Muscle of leg (tissue), 3 donors: ENCODE measurements at regions not wholly inside any gene's neighbourhood (a gene's known extent, or its start where the extent isn't known, plus 50 kb on each side); places are given as distances from the start of the nearest gene placed in this dataset.

ENCODE experiments used
- DNase-seq: peaks from one replicate; pipeline ENCODE4 v3.0.0; 2013
- H3K27ac ChIP-seq: one replicate; pipeline ENCODE4 v1.5.1; 2013; ENCODE audit warnings: mild to moderate bottlenecking, low read length, control low read depth
- H3K27me3 ChIP-seq: one replicate; pipeline ENCODE4 v1.6.1; 2013; ENCODE audit warnings: low read length; ENCODE audit not compliant: control insufficient read depth, insufficient read depth
- H3K36me3 ChIP-seq: one replicate; pipeline ENCODE4 v1.6.1; 2013; ENCODE audit warnings: low read length; ENCODE audit not compliant: control insufficient read depth, insufficient read depth
- H3K4me1 ChIP-seq: one replicate; pipeline ENCODE4 v1.6.1; 2013; ENCODE audit warnings: low read length; ENCODE audit not compliant: control insufficient read depth, insufficient read depth
- H3K4me3 ChIP-seq: one replicate; pipeline ENCODE4 v1.5.1; 2013; ENCODE audit warnings: low read length, control low read depth
- H3K9me3 ChIP-seq: replicated peaks from 2 replicates; pipeline ENCODE4 v1.6.1; 2013; ENCODE audit warnings: low read depth, low read length; ENCODE audit not compliant: control insufficient read depth
- WGBS: methylation state at CpG from one replicate; pipeline ENCODE4 v1.1.5; 2013; ENCODE audit warnings: missing lambda C conversion rate; ENCODE audit not compliant: insufficient coverage; 5-methylcytosine and 5-hydroxymethylcytosine counted together

- no peaks in the 10 kb centered on the region for H3K9me3 ChIP-seq
- H3K27me3 ChIP-seq = peaks cover 7% of the 10 kb centered on the region
- peaks cover 2% of the 10 kb centered on the region for H3K4me1 ChIP-seq
- no peak overlapping the region for H3K27ac ChIP-seq
- H3K36me3 ChIP-seq = no peaks in the 10 kb centered on the region
- DNase-seq = no peak
- no peak overlapping the region for H3K4me3 ChIP-seq
Measured at GRCh38 chrX:137483554-137483953, 82.4 kb upstream of the ZIC3 start.

- no peak overlapping the region for H3K27ac ChIP-seq
- H3K4me3 ChIP-seq = no peak overlapping the region
- no peaks in the 10 kb centered on the region for H3K36me3 ChIP-seq
- H3K9me3 ChIP-seq = no peaks in the 10 kb centered on the region
- no peak for DNase-seq
- H3K4me1 ChIP-seq = peaks cover 2% of the 10 kb centered on the region
- H3K27me3 ChIP-seq = peaks cover 7% of the 10 kb centered on the region
- WGBS = 17% methylated on average over 1 of the region's 2 CpGs
Measured at GRCh38 chrX:137482136-137482535, 83.8 kb upstream of the ZIC3 start.

- peaks cover 2% of the 10 kb centered on the region for H3K4me1 ChIP-seq
- DNase-seq = peak; percentile 19
- no peaks in the 10 kb centered on the region for H3K36me3 ChIP-seq
- H3K27me3 ChIP-seq = peaks cover 7% of the 10 kb centered on the region
- H3K9me3 ChIP-seq = no peaks in the 10 kb centered on the region
- no peak overlapping the region for H3K4me3 ChIP-seq
- no peak overlapping the region for H3K27ac ChIP-seq
- 6% methylated on average over 2 of the region's 2 CpGs for WGBS
Measured at GRCh38 chrX:137479386-137479785, 86.5 kb upstream of the ZIC3 start.

GRCh38 chrX:137441711-137442110 is 124.2 kb upstream of the ZIC3 start:
- no peak for DNase-seq
- H3K4me3 ChIP-seq = no peak overlapping the region
- WGBS = 70% methylated on average over 21 of the region's 24 CpGs

GRCh38 chrX:137432609-137433008 is 133.3 kb upstream of the ZIC3 start:
- no peak for DNase-seq
- Histone ChIP-seq H3K27me3 (peaks cover 43% of the 10 kb centered on the region), H3K4me1 (peaks cover 8% of the 10 kb centered on the region), H3K27ac (no peak overlapping the region), H3K9me3 (peaks cover 4% of the 10 kb centered on the region), H3K4me3 (no peak overlapping the region), H3K36me3 (no peaks in the 10 kb centered on the region)
- no CpG with 5 or more reads among the region's 1 CpG for WGBS

More at GRCh38 chrX:137441711-137442110, 124.2 kb upstream of the ZIC3 start:
- peaks cover 5% of the 10 kb centered on the region for H3K27me3 ChIP-seq
- no peaks in the 10 kb centered on the region for H3K4me1 ChIP-seq
- no peaks in the 10 kb centered on the region for H3K9me3 ChIP-seq
- no peak overlapping the region for H3K27ac ChIP-seq
- no peaks in the 10 kb centered on the region for H3K36me3 ChIP-seq

GRCh38 chrX:137431693-137432488 is 134.0 kb upstream of the ZIC3 start:
- Histone ChIP-seq H3K27me3 (peaks cover 50% of the 10 kb centered on the region), H3K36me3 (no peaks in the 10 kb centered on the region), H3K4me3 (no peak overlapping the region), H3K4me1 (peaks cover 15% of the 10 kb centered on the region), H3K9me3 (peaks cover 4% of the 10 kb centered on the region), H3K27ac (no peak overlapping the region)
- whole genome bisulfite sequencing = 43% methylated on average over 2 of the region's 2 CpGs
- no peak for DNase-seq

GRCh38 chrX:137430984-137431475 is 134.9 kb upstream of the ZIC3 start:
- DNase-seq = no peak
- Histone ChIP-seq H3K9me3 (peaks cover 4% of the 10 kb centered on the region), H3K36me3 (no peaks in the 10 kb centered on the region), H3K4me3 (no peak overlapping the region), H3K27ac (no peak overlapping the region), H3K27me3 (peaks cover 58% of the 10 kb centered on the region), H3K4me1 (peaks cover 15% of the 10 kb centered on the region)

- DNase-seq = no peak
- H3K27me3 ChIP-seq = peaks cover 65% of the 10 kb centered on the region
Measured at GRCh38 chrX:137430301-137430700, 135.6 kb upstream of the ZIC3 start.

GRCh38 chrX:137428766-137429591 is 136.9 kb upstream of the ZIC3 start:
- Histone ChIP-seq H3K27me3 (peaks cover 75% of the 10 kb centered on the region), H3K4me1 (peaks cover 15% of the 10 kb centered on the region), H3K27ac (no peak overlapping the region), H3K9me3 (peaks cover 4% of the 10 kb centered on the region), H3K36me3 (no peaks in the 10 kb centered on the region), H3K4me3 (peak overlapping the region; percentile 38)
- WGBS = 23% methylated on average over 28 of the region's 44 CpGs
- no peak for DNase-seq

More at GRCh38 chrX:137430301-137430700, 135.6 kb upstream of the ZIC3 start:
- no peak overlapping the region for H3K27ac ChIP-seq
- WGBS = 10% methylated on average over 1 of the region's 17 CpGs
- no peak overlapping the region for H3K4me3 ChIP-seq
- H3K36me3 ChIP-seq = no peaks in the 10 kb centered on the region
- peaks cover 4% of the 10 kb centered on the region for H3K9me3 ChIP-seq
- peaks cover 15% of the 10 kb centered on the region for H3K4me1 ChIP-seq

- 26% methylated on average over 30 of the region's 30 CpGs for WGBS
- Histone ChIP-seq H3K4me1 (peaks cover 15% of the 10 kb centered on the region), H3K4me3 (peak overlapping the region; percentile 38), H3K9me3 (peaks cover 4% of the 10 kb centered on the region), H3K27ac (no peak overlapping the region), H3K27me3 (peaks cover 72% of the 10 kb centered on the region), H3K36me3 (no peaks in the 10 kb centered on the region)
- peak; percentile 13 for DNase-seq
Measured at GRCh38 chrX:137428221-137428661, 137.7 kb upstream of the ZIC3 start.
